Transverse colon (tissue), 3 donors: ENCODE measurements at regions not wholly inside any gene's neighbourhood (a gene's known extent, or its start where the extent isn't known, plus 50 kb on each side); places are given as distances from the start of the nearest gene placed in this dataset.

Experiments used
- CTCF ChIP-seq, 5 experiments: fragments of 200-600 bp in 3 of 5; fragments of 450-650 bp in 2 of 5; sonication (generic) in 3 of 5; IDR thresholded peaks; 1 replicate in 2 of 5; 2 replicates in 3 of 5; pipeline ENCODE4 v1.5.1; 2016 to 2017; ENCODE audit warnings: antibody characterized with exemption in 5 of 5, inconsistent platforms in 3 of 5, mild to moderate bottlenecking in 2 of 5, moderate library complexity in 1 of 5
- POLR2A ChIP-seq: fragments of 450-650 bp; IDR thresholded peaks from one replicate; pipeline ENCODE4 v1.6.1; 2016; ENCODE audit warnings: antibody characterized with exemption, mild to moderate bottlenecking, moderate library complexity

GRCh38 chr3:1632128-1632527 is 466.5 kb upstream of the CNTN4 start:
- no peak for TF ChIP-seq POLR2A
- no peak for TF ChIP-seq CTCF (IDR thresholded peaks at IDR 0.05)
